DND-41 (cell line): ENCODE measurements at regions not wholly inside any gene's neighbourhood (a gene's known extent, or its start where the extent isn't known, plus 50 kb on each side); places are given as distances from the start of the nearest gene placed in this dataset.

ENCODE experiments used
- ATAC-seq: fragments of 200-7000 bp; cut with Tn5 transposase; 3 replicates; pipeline ENCODE4 v1.9.1; 2021; ENCODE audit warnings: low read depth; ENCODE audit not compliant: insufficient read depth
- DNase-seq: peaks from one replicate; pipeline ENCODE4 v3.0.0-alpha.2; 2020
- H2AFZ ChIP-seq: 2 replicates; pipeline ENCODE4 v1.6.0; 2012; ENCODE audit warnings: low read depth, low read length
- H3K27ac ChIP-seq: 2 replicates; pipeline ENCODE4 v1.5.1; 2012; ENCODE audit warnings: low read length, inconsistent platforms
- H3K27me3 ChIP-seq: fragments of 200-600 bp; sonication (generic); 2 replicates; pipeline ENCODE4 v1.6.0; 2012; ENCODE audit warnings: low read length, mild to moderate bottlenecking, inconsistent platforms; ENCODE audit not compliant: insufficient read depth, poor library complexity
- H3K36me3 ChIP-seq: 2 replicates; pipeline ENCODE4 v1.5.1; 2012; ENCODE audit warnings: low read length, inconsistent platforms; ENCODE audit not compliant: insufficient read depth
- H3K4me1 ChIP-seq: 2 replicates; pipeline ENCODE4 v1.5.1; 2012; ENCODE audit warnings: mild to moderate bottlenecking, low read length; ENCODE audit not compliant: insufficient read depth
- H3K4me2 ChIP-seq: 2 replicates; pipeline ENCODE4 v1.6.0; 2012; ENCODE audit warnings: mild to moderate bottlenecking, moderate library complexity, low read length, inconsistent platforms; ENCODE audit not compliant: insufficient read depth
- H3K4me3 ChIP-seq, 2 experiments: fragments of 200-600 bp in 1 of 2; shearing (Covaris generic) in 1 of 2; 2 replicates each; pipeline ENCODE4 v1.5.1; 2012 to 2016; ENCODE audit warnings: inconsistent platforms in 2 of 2, low read length in 2 of 2, mild to moderate bottlenecking in 2 of 2, low read depth in 1 of 2, moderate library complexity in 1 of 2
- H3K79me2 ChIP-seq: 2 replicates; pipeline ENCODE4 v1.6.0; 2012; ENCODE audit warnings: low read length, inconsistent platforms; ENCODE audit not compliant: insufficient read depth
- H3K9ac ChIP-seq: 2 replicates; pipeline ENCODE4 v1.6.0; 2012; ENCODE audit warnings: low read depth, mild to moderate bottlenecking, inconsistent platforms, low read length, moderate library complexity
- H3K9me3 ChIP-seq: 2 replicates; pipeline ENCODE4 v1.5.1; 2012; ENCODE audit warnings: low read length, moderate library complexity, mild to moderate bottlenecking, inconsistent platforms; ENCODE audit not compliant: insufficient read depth, severe bottlenecking
- H4K20me1 ChIP-seq: 2 replicates; pipeline ENCODE4 v1.6.0; 2012; ENCODE audit warnings: low read length; ENCODE audit not compliant: insufficient read depth
- EZH2 ChIP-seq: IDR thresholded peaks from 3 replicates; pipeline ENCODE4 v1.6.1; 2012; ENCODE audit warnings: borderline replicate concordance, low read depth, mild to moderate bottlenecking, moderate library complexity, low read length, inconsistent platforms; ENCODE audit not compliant: severe bottlenecking
- TF ChIP-seq, protein P1 (sequence below): IDR thresholded peaks from 2 replicates; pipeline ENCODE4 v1.5.1; 2012; ENCODE audit warnings: borderline replicate concordance, low read length, moderate library complexity, mild to moderate bottlenecking; ENCODE audit not compliant: poor library complexity, severe bottlenecking; ENCODE audit errors: extremely low read depth

DNA sequence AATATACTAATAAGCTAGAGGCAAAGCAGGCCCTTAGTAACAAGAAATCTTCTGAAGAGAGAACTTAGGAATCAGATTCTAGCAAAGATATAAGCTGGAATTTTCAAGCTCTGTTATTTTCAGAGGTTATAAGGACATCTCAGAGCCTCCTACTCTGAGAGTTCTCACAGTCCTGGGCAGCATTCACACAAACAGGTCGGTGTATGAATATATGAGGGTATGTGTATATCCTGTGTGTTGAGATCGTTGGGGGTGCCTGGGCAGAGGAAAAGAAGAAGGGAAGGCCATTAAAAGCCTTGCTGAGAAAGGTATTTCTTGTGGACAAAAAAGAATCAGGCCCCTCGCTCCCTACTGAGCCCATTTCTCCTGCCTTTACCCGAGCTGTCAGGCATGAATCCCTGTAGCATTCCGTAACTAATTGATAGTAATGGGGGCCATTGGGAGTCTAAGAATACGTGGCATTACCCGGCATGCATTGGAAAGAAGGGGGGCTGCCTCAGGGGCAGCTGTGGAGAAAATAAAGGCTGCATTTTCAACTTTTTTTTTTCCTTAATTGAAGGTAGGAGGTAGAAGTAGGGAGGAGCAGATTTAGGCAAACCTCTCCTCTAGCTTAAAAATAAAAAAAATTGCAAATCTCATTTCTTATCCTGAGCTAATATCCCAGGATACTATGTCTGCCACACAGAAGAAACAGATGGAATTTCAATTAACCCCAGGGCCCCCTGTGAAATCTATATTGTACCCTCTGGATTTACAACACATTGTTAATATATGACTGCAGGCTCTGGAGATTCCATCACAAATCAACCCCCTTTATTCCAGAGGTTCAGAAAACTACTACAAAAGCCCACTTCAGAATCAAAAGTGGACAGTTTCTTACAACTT is 103.8 kb downstream of the GTPBP8 start:
- H4K20me1 ChIP-seq: no peaks in the 10 kb centered on the region
- no peak overlapping the region for H2AFZ ChIP-seq
- no peak for ATAC-seq
- no peak for DNase-seq
- H3K27me3 ChIP-seq: no peaks in the 10 kb centered on the region
- TF ChIP-seq, protein P1, sequence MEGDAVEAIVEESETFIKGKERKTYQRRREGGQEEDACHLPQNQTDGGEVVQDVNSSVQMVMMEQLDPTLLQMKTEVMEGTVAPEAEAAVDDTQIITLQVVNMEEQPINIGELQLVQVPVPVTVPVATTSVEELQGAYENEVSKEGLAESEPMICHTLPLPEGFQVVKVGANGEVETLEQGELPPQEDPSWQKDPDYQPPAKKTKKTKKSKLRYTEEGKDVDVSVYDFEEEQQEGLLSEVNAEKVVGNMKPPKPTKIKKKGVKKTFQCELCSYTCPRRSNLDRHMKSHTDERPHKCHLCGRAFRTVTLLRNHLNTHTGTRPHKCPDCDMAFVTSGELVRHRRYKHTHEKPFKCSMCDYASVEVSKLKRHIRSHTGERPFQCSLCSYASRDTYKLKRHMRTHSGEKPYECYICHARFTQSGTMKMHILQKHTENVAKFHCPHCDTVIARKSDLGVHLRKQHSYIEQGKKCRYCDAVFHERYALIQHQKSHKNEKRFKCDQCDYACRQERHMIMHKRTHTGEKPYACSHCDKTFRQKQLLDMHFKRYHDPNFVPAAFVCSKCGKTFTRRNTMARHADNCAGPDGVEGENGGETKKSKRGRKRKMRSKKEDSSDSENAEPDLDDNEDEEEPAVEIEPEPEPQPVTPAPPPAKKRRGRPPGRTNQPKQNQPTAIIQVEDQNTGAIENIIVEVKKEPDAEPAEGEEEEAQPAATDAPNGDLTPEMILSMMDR: no peak
- TF ChIP-seq EZH2: no peak
- no peaks in the 10 kb centered on the region for H3K36me3 ChIP-seq
- no peak overlapping the region for H3K27ac ChIP-seq
- no peak overlapping the region for H3K9ac ChIP-seq
- no peaks in the 10 kb centered on the region for H3K9me3 ChIP-seq
- H3K4me3 ChIP-seq: no peak overlapping the region
- H3K4me2 ChIP-seq: no peak overlapping the region
- no peaks in the 10 kb centered on the region for H3K4me1 ChIP-seq
- no peaks in the 10 kb centered on the region for H3K79me2 ChIP-seq

DNA sequence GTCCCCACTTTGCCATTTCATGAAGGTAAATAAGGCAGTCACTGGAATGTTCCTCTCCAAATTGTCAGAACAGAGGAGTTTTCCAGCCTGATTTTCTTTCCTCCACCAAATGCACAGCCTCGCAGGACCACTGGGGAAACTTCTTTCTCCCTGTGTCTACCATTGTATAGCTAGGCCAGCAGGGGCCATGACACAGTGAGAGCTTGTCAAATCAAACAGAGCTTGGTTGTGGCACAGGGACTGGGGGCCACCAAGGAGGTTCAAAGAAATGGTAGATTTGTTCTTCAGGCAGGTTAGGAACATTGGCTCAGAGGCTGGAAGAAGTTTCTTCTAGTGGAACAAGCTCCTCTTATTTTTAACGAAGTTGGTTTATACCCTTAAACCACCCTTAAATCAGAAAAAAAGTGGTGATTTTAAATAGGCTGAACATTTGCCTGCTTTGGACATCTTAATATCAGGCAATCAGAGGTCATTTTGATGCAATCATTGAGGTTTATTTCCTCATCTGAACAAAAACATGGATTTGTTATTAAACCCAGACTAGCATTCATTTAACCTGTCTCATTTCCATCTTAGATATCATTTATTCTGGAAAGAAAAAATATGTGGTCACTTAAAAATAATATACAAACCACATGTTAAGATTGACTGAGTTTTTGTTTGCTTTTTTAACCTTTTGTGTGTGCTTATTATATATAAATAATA is 105.6 kb downstream of the GTPBP8 start:
- H3K27ac ChIP-seq: no peak overlapping the region
- TF ChIP-seq, protein P1: no peak
- no peak for TF ChIP-seq EZH2
- no peak for ATAC-seq
- no peak overlapping the region for H2AFZ ChIP-seq
- H3K4me2 ChIP-seq: no peak overlapping the region
- no peak overlapping the region for H3K9ac ChIP-seq
- no peaks in the 10 kb centered on the region for H3K79me2 ChIP-seq
- H3K4me1 ChIP-seq: no peaks in the 10 kb centered on the region
- H3K4me3 ChIP-seq: no peak overlapping the region
- no peaks in the 10 kb centered on the region for H3K27me3 ChIP-seq
- no peaks in the 10 kb centered on the region for H4K20me1 ChIP-seq
- no peaks in the 10 kb centered on the region for H3K36me3 ChIP-seq
- H3K9me3 ChIP-seq: no peaks in the 10 kb centered on the region
- no peak for DNase-seq

GRCh38 chr3:113097960-113098447 is 107.2 kb downstream of the GTPBP8 start:
- Histone ChIP-seq H3K27me3 (no peaks in the 10 kb centered on the region), H2AFZ (no peak overlapping the region), H3K9ac (no peak overlapping the region), H3K4me3 (no peak overlapping the region), H3K9me3 (no peaks in the 10 kb centered on the region), H3K79me2 (no peaks in the 10 kb centered on the region), H3K4me2 (no peak overlapping the region), H3K27ac (no peak overlapping the region), H3K36me3 (no peaks in the 10 kb centered on the region), H3K4me1 (no peaks in the 10 kb centered on the region), H4K20me1 (no peaks in the 10 kb centered on the region)
- no peak for ATAC-seq
- TF ChIP-seq EZH2: no peak
- TF ChIP-seq, protein P1: no peak
- no peak for DNase-seq
